Lower leg skin (tissue), 4 donors: ENCODE measurements at regions not wholly inside any gene's neighbourhood (a gene's known extent, or its start where the extent isn't known, plus 50 kb on each side); places are given as distances from the start of the nearest gene placed in this dataset.

Experiments used
- DNase-seq, 2 donors: peaks; one replicate each; pipeline ENCODE4 v3.0.0-alpha.2; 2019; ENCODE audit warnings: low spot score in 2 of 2
- H3K4me3 ChIP-seq: fragments of 200-600 bp; sonication (generic); 2 replicates; pipeline ENCODE4 v1.5.1; 2017; ENCODE audit warnings: mild to moderate bottlenecking, low read depth; ENCODE audit not compliant: poor library complexity, severe bottlenecking
- POLR2A ChIP-seq, 2 donors: fragments of 450-650 bp; IDR thresholded peaks; one replicate each; pipeline ENCODE4 v1.6.1; 2016 to 2017; ENCODE audit warnings: antibody characterized with exemption in 2 of 2, mild to moderate bottlenecking in 1 of 2, moderate library complexity in 1 of 2
- WGBS, 2 donors: methylation state at CpG; one replicate each; pipeline ENCODE4 v1.1.5; 2018; 5-methylcytosine and 5-hydroxymethylcytosine counted together
- intact Hi-C: fragments of 100-400 bp; cut with DNase I; formaldehyde crosslinking; loops from one replicate; pipeline ENCODE4 v1.15.0; 2023; ENCODE audit warnings: low total_unique reads
- TF ChIP-seq, protein P1 (sequence below), 3 donors: fragments of 450-650 bp; IDR thresholded peaks; one replicate each; pipeline ENCODE4 v1.5.1; 2016; ENCODE audit warnings: antibody characterized with exemption in 3 of 3, mild to moderate bottlenecking in 3 of 3, moderate library complexity in 2 of 3

- TF ChIP-seq, protein P1, sequence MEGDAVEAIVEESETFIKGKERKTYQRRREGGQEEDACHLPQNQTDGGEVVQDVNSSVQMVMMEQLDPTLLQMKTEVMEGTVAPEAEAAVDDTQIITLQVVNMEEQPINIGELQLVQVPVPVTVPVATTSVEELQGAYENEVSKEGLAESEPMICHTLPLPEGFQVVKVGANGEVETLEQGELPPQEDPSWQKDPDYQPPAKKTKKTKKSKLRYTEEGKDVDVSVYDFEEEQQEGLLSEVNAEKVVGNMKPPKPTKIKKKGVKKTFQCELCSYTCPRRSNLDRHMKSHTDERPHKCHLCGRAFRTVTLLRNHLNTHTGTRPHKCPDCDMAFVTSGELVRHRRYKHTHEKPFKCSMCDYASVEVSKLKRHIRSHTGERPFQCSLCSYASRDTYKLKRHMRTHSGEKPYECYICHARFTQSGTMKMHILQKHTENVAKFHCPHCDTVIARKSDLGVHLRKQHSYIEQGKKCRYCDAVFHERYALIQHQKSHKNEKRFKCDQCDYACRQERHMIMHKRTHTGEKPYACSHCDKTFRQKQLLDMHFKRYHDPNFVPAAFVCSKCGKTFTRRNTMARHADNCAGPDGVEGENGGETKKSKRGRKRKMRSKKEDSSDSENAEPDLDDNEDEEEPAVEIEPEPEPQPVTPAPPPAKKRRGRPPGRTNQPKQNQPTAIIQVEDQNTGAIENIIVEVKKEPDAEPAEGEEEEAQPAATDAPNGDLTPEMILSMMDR (IDR thresholded peaks at IDR 0.05): no peak
Measured at GRCh38 chr4:167492007-167492406, 257.7 kb upstream of the SPOCK3 start.

GRCh38 chr4:167509551-167509950 is 275.3 kb upstream of the SPOCK3 start:
- intact Hi-C loops: no loop called here
- 70 to 80% methylated on average over 2 of the region's 2 CpGs for WGBS, 2 donors
- TF ChIP-seq POLR2A (IDR thresholded peaks at IDR 0.05): no peak
- H3K4me3 ChIP-seq: no peak overlapping the region
- no peak for DNase-seq

More at GRCh38 chr4:167492007-167492406, 257.7 kb upstream of the SPOCK3 start:
- no peak overlapping the region for H3K4me3 ChIP-seq
- 26 to 33% methylated on average over 1 of the region's 1 CpG for WGBS, 2 donors
- no peak for DNase-seq
- intact Hi-C loops: no loop called here

DNA sequence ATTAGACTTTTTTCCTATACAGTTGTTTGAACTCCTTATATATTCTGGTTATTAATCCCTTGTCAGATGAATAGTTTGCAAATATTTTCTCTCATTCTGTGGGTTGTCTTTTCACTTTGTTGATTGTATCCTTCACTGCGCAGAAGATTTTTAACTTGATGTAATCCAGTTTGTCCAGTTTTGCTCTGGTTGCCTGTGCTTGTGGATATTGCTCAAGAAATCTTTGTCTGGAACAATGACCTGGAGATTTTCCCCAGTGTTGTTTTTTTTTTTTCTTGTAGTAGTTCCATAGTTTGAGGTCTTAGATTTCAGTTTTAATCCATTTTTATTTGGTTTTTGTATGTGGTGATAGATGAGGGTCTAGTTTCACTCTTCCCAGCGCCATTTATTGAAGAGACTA is 289.8 kb upstream of the SPOCK3 start:
- intact Hi-C loops: no loop called here
- no peak for DNase-seq
- WGBS, 2 donors: 83 to 85% methylated on average over 2 of the region's 2 CpGs
- TF ChIP-seq, protein P1 (IDR thresholded peaks at IDR 0.05): no peak
- TF ChIP-seq POLR2A (IDR thresholded peaks at IDR 0.05): no peak
- H3K4me3 ChIP-seq: no peak overlapping the region

DNA sequence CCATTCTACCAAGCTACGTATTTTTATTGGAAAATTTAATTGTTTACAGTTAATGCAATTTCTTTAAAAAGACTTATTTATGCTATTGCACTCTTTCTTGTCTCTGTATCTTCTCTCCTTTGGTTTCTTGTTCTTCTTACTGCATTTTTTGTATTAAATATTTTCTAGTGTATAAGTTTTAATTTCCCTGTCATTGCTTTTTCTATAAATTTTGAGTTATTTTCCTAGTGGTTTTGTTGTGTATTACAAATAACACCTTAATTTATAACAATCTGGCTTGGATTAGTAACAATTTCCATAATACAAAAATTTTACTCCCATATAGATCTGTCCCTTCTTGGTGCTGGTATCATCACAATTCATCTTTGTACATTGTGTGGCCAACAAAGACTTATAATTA is 303.5 kb upstream of the SPOCK3 start:
- 88% methylated on average over 1 of the region's 1 CpG for WGBS, 2 donors
- DNase-seq: no peak
- intact Hi-C loops: no loop called here
- H3K4me3 ChIP-seq: no peak overlapping the region
- TF ChIP-seq, protein P1 (IDR thresholded peaks at IDR 0.05): no peak
- no peak for TF ChIP-seq POLR2A (IDR thresholded peaks at IDR 0.05)

DNA sequence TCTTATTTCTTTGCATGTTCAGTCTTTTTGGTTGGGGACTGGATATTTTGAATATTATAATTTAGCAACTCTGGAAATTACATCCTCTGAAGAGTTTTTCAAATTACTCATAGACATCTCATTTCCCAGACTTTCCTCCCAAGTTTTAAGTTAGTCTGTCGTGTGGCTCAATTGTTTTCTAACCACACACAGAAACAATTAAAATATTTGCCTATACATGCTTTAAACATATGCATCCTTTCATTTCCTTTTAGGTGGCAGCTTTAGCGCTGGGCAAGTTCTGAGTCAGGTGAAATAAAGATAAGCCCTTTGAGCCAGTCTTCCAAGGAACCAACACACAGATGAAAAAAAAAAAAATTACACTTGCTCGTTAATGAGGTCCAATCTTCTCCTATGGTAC is 307.0 kb upstream of the SPOCK3 start:
- no peak for DNase-seq
- WGBS, 2 donors: 70 to 74% methylated on average over 3 of the region's 3 CpGs
- TF ChIP-seq, protein P1 (IDR thresholded peaks at IDR 0.05): no peak
- intact Hi-C loops: loop anchor here (5.0 kb wide), 1 partner anchor 436 kb away; no protein-coding TSS in a partner anchor
- H3K4me3 ChIP-seq: no peak overlapping the region

- TF ChIP-seq, protein P1 (IDR thresholded peaks at IDR 0.05): no peak
- no peak for TF ChIP-seq POLR2A (IDR thresholded peaks at IDR 0.05)
- 73 to 82% methylated on average over 1 of the region's 1 CpG for WGBS, 2 donors
- H3K4me3 ChIP-seq: no peak overlapping the region
- no peak for DNase-seq
- intact Hi-C loops: loop anchor here (5.0 kb wide), 1 partner anchor 433 kb away; no protein-coding TSS in a partner anchor
Measured at GRCh38 chr4:167544391-167544790, 310.1 kb upstream of the SPOCK3 start.
